GM23338 (cell line): ENCODE measurements at regions not wholly inside any gene's neighbourhood (a gene's known extent, or its start where the extent isn't known, plus 50 kb on each side); places are given as distances from the start of the nearest gene placed in this dataset.
A peak's percentile ranks its signal among the peaks of the same experiment; 100 is the strongest.

Experiments
- ATAC-seq: fragments of 200-7000 bp; cut with Tn5 transposase; 3 replicates; pipeline ENCODE4 v1.9.1; 2020
- DNase-seq: peaks from one replicate; pipeline ENCODE4 v3.0.0-alpha.2; 2015; ENCODE audit warnings: low spot score
- H2AFZ ChIP-seq: fragments of 200-600 bp; sonication (generic); 2 replicates; pipeline ENCODE4 v1.8.0; 2016; ENCODE audit warnings: antibody characterized with exemption, mild to moderate bottlenecking, moderate library complexity
- H3F3A ChIP-seq: fragments of 200-600 bp; sonication (generic); replicated peaks from 2 replicates; pipeline ENCODE4 v1.8.0; 2017; ENCODE audit warnings: antibody characterized with exemption, mixed run types, low read depth
- H3K27ac ChIP-seq: fragments of 200-600 bp; sonication (generic); 2 replicates; pipeline ENCODE4 v1.6.1; 2016; ENCODE audit warnings: low read depth
- H3K27me3 ChIP-seq: fragments of 200-600 bp; sonication (generic); 2 replicates; pipeline ENCODE4 v1.8.0; 2016; ENCODE audit warnings: mild to moderate bottlenecking, mixed run types, moderate library complexity; ENCODE audit not compliant: insufficient read depth
- H3K36me3 ChIP-seq: fragments of 200-600 bp; sonication (generic); 2 replicates; pipeline ENCODE4 v1.8.0; 2016; ENCODE audit warnings: mild to moderate bottlenecking; ENCODE audit not compliant: insufficient read depth
- H3K4me1 ChIP-seq: fragments of 200-600 bp; sonication (generic); 2 replicates; pipeline ENCODE4 v1.8.0; 2016; ENCODE audit warnings: mild to moderate bottlenecking, moderate library complexity; ENCODE audit not compliant: insufficient read depth
- H3K4me2 ChIP-seq: fragments of 200-600 bp; sonication (generic); 2 replicates; pipeline ENCODE4 v1.7.1; 2017; ENCODE audit warnings: mixed run types
- H3K4me3 ChIP-seq: fragments of 200-600 bp; sonication (generic); 2 replicates; pipeline ENCODE4 v1.6.1; 2016; ENCODE audit warnings: mixed run types
- H3K79me2 ChIP-seq: fragments of 200-600 bp; sonication (generic); replicated peaks from 2 replicates; pipeline ENCODE4 v1.8.0; 2017; ENCODE audit warnings: mild to moderate bottlenecking; ENCODE audit not compliant: insufficient read depth
- H3K9me2 ChIP-seq: fragments of 200-600 bp; sonication (generic); 2 replicates; pipeline ENCODE4 v1.8.0; 2017; ENCODE audit not compliant: insufficient read depth
- H4K20me1 ChIP-seq: fragments of 200-600 bp; sonication (generic); replicated peaks from 2 replicates; pipeline ENCODE4 v1.8.0; 2017; ENCODE audit warnings: mild to moderate bottlenecking; ENCODE audit not compliant: insufficient read depth
- H3K27ac Mint-ChIP-seq: 2 replicates; pipeline ENCODE4 v1.8.0; 2020; ENCODE audit warnings: inconsistent platforms, mild to moderate bottlenecking, moderate library complexity, mixed read lengths
- H3K27me3 Mint-ChIP-seq: 3 replicates; pipeline ENCODE4 v1.8.0; 2022; ENCODE audit warnings: low read depth, mild to moderate bottlenecking, moderate library complexity, mixed read lengths, inconsistent platforms; ENCODE audit not compliant: insufficient read depth, poor library complexity
- H3K36me3 Mint-ChIP-seq: 3 replicates; pipeline ENCODE4 v1.8.0; 2021; ENCODE audit warnings: low read depth, mild to moderate bottlenecking, inconsistent platforms, moderate library complexity, mixed read lengths
- H3K4me1 Mint-ChIP-seq: 3 replicates; pipeline ENCODE4 v1.8.0; 2020; ENCODE audit warnings: mild to moderate bottlenecking, inconsistent platforms, mixed read lengths
- H3K4me3 Mint-ChIP-seq: 3 replicates; pipeline ENCODE4 v1.8.0; 2021; ENCODE audit warnings: moderate library complexity, mild to moderate bottlenecking, inconsistent platforms, mixed read lengths
- H3K9me3 Mint-ChIP-seq: 3 replicates; pipeline ENCODE4 v1.8.0; 2020; ENCODE audit warnings: moderate library complexity, mild to moderate bottlenecking, inconsistent platforms, mixed read lengths
- NANOG ChIP-seq: IDR thresholded peaks from 2 replicates; pipeline ENCODE4 v1.6.1; 2016; ENCODE audit warnings: antibody characterized with exemption, borderline replicate concordance
- ZNF462 ChIP-seq: fragments of 250-450 bp; sonication (Bioruptor Pico); IDR thresholded peaks from 2 replicates; pipeline ENCODE4 v1.5.0; 2020; ENCODE audit warnings: mild to moderate bottlenecking, moderate library complexity

- no peak overlapping the region for H3K4me3 ChIP-seq
- H4K20me1 ChIP-seq = no peaks in the 10 kb centered on the region
- Mint-ChIP-seq H3K27me3 (no peaks in the 10 kb centered on the region), H3K4me3 (no peak overlapping the region), H3K27ac (peak overlapping the region; percentile 68), H3K4me1 (peaks cover 44% of the 10 kb centered on the region), H3K9me3 (no peaks in the 10 kb centered on the region), H3K36me3 (no peaks in the 10 kb centered on the region)
- H3K79me2 ChIP-seq = no peaks in the 10 kb centered on the region
- peak overlapping the region; percentile 82 for H3K27ac ChIP-seq
- peaks cover 44% of the 10 kb centered on the region for H3K4me1 ChIP-seq
- H3F3A ChIP-seq = no peaks in the 10 kb centered on the region; the same call in 1 of the 2 replicates
- no peaks in the 10 kb centered on the region for H3K36me3 ChIP-seq
- DNase-seq (peak; percentile 41), ATAC-seq (peak; percentile 95)
- H3K27me3 ChIP-seq = no peaks in the 10 kb centered on the region
- no peak overlapping the region for H2AFZ ChIP-seq
- H3K9me2 ChIP-seq = no peaks in the 10 kb centered on the region
- TF ChIP-seq ZNF462 (peak; percentile 93), NANOG (no peak)
- peak overlapping the region; percentile 52 for H3K4me2 ChIP-seq
Measured at GRCh38 chr2:76613330-76613729, 902.6 kb upstream of the GCFC2 start.

- DNase-seq = no peak
- no peak overlapping the region; the same call in 2 of the 3 replicates for H3K4me3 Mint-ChIP-seq
- Histone ChIP-seq H3K27ac (peak overlapping the region; percentile 82; the same call in 1 of the 2 replicates), H2AFZ (no peak overlapping the region), H3K79me2 (no peaks in the 10 kb centered on the region), H3F3A (no peaks in the 10 kb centered on the region; the same call in 1 of the 2 replicates), H4K20me1 (no peaks in the 10 kb centered on the region), H3K4me1 (peaks cover 44% of the 10 kb centered on the region), H3K36me3 (no peaks in the 10 kb centered on the region), H3K27me3 (no peaks in the 10 kb centered on the region), H3K9me2 (no peaks in the 10 kb centered on the region), H3K4me2 (peak overlapping the region; percentile 52; the same call in 1 of the 2 replicates), H3K4me3 (no peak overlapping the region)
- H3K36me3 Mint-ChIP-seq = no peaks in the 10 kb centered on the region
- peak overlapping the region; percentile 68 for H3K27ac Mint-ChIP-seq
- H3K27me3 Mint-ChIP-seq = no peaks in the 10 kb centered on the region
- H3K4me1 Mint-ChIP-seq = peaks cover 44% of the 10 kb centered on the region
- H3K9me3 Mint-ChIP-seq = no peaks in the 10 kb centered on the region
- no peak for ATAC-seq
- TF ChIP-seq ZNF462 = no peak
Measured at GRCh38 chr2:76612764-76613163, 902.0 kb upstream of the GCFC2 start.
